ENCODE measurements at regions not wholly inside any gene's neighbourhood (a gene's known extent, or its start where the extent isn't known, plus 50 kb on each side); places are given as distances from the start of the nearest gene placed in this dataset.
A peak's percentile ranks its signal among the peaks of the same experiment; 100 is the strongest.

GRCh38 chr2:64720535-64721319 is 67.0 kb upstream of the SERTAD2 start:
- Histone ChIP-seq H3K9me3 (replicated peaks in 1 of 3) (no peaks in the 10 kb centered on the region), H3K27ac (no peak overlapping the region), H3K27me3 (no peaks in the 10 kb centered on the region), H3K4me1 (replicated peaks in 1 of 2) (no peaks in the 10 kb centered on the region), H3K36me3 (replicated peaks in 1 of 2) (no peaks in the 10 kb centered on the region), H3K4me3 (no peak overlapping the region)
- DNase-seq = no peak
- intact Hi-C loops (cut with DNase I) = no loop called here
- TF ChIP-seq POLR2A (IDR thresholded peaks at IDR 0.05) (no peak), CTCF (IDR thresholded peaks at IDR 0.05) (no peak)
- WGBS, 4 donors = 58 to 71% (median 67%) methylated on average over 5 of the region's 5 CpGs

GRCh38 chr2:64721320-64721623 is 67.6 kb upstream of the SERTAD2 start:
- no peak overlapping the region for H3K4me3 ChIP-seq
- no peak for TF ChIP-seq POLR2A (IDR thresholded peaks at IDR 0.05)
- no peak for TF ChIP-seq CTCF (IDR thresholded peaks at IDR 0.05)
- no peak for DNase-seq
- WGBS, 4 donors = 78 to 82% (median 81%) methylated on average over 5 of the region's 5 CpGs
- intact Hi-C loops (cut with DNase I) = no loop called here
- no peak overlapping the region for H3K27ac ChIP-seq
- H3K4me1 ChIP-seq (replicated peaks in 1 of 2) = no peaks in the 10 kb centered on the region
- no peaks in the 10 kb centered on the region for H3K27me3 ChIP-seq
- no peaks in the 10 kb centered on the region for H3K36me3 ChIP-seq (replicated peaks in 1 of 2)
- no peaks in the 10 kb centered on the region for H3K9me3 ChIP-seq (replicated peaks in 1 of 3)

GRCh38 chr2:64722291-64723044 is 68.8 kb upstream of the SERTAD2 start:
- no peak for DNase-seq
- Histone ChIP-seq H3K4me3 (no peak overlapping the region), H3K36me3 (replicated peaks in 1 of 2) (no peaks in the 10 kb centered on the region), H3K27ac (no peak overlapping the region), H3K9me3 (replicated peaks in 1 of 3) (no peaks in the 10 kb centered on the region), H3K27me3 (no peaks in the 10 kb centered on the region), H3K4me1 (replicated peaks in 1 of 2) (peaks cover 0 to 4% of the 10 kb centered on the region in 2 donors)
- no peak for TF ChIP-seq CTCF (IDR thresholded peaks at IDR 0.05)
- no peak for TF ChIP-seq POLR2A (IDR thresholded peaks at IDR 0.05)
- intact Hi-C loops (cut with DNase I) = no loop called here
- 65 to 76% (median 69%) methylated on average over 2 of the region's 2 CpGs for WGBS, 4 donors

GRCh38 chr2:64727013-64727767 is 73.5 kb upstream of the SERTAD2 start:
- DNase-seq = no peak
- Histone ChIP-seq H3K27me3 (no peaks in the 10 kb centered on the region), H3K36me3 (replicated peaks in 1 of 2) (no peaks in the 10 kb centered on the region), H3K9me3 (replicated peaks in 1 of 3) (no peaks in the 10 kb centered on the region), H3K4me1 (replicated peaks in 1 of 2) (peaks cover 0 to 24% of the 10 kb centered on the region in 2 donors), H3K27ac (peak overlapping the region in 3 of 5 donors; percentile 5 to 64 (median 31)), H3K4me3 (no peak overlapping the region)
- intact Hi-C loops (cut with DNase I) = no loop called here
- no peak for TF ChIP-seq POLR2A (IDR thresholded peaks at IDR 0.05)
- TF ChIP-seq CTCF (IDR thresholded peaks at IDR 0.05) = no peak
- WGBS, 4 donors = 63 to 74% (median 72%) methylated on average over 3 of the region's 3 CpGs
